Lung microvascular endothelial cell (primary cell): ENCODE measurements at regions not wholly inside any gene's neighbourhood (a gene's known extent, or its start where the extent isn't known, plus 50 kb on each side); places are given as distances from the start of the nearest gene placed in this dataset.
"Not testable (repeated sequence)": the region's sequence is repeated elsewhere in the genome, so short reads cannot be mapped to it uniquely, and the experiment has no call there.

Experiments used
- DNase-seq, 2 donors: peaks; one replicate each; pipeline versions ENCODE4 v3.0.0 to v3.0.0-alpha.2; 2010; ENCODE audit warnings: low read depth in 2 of 2

DNA sequence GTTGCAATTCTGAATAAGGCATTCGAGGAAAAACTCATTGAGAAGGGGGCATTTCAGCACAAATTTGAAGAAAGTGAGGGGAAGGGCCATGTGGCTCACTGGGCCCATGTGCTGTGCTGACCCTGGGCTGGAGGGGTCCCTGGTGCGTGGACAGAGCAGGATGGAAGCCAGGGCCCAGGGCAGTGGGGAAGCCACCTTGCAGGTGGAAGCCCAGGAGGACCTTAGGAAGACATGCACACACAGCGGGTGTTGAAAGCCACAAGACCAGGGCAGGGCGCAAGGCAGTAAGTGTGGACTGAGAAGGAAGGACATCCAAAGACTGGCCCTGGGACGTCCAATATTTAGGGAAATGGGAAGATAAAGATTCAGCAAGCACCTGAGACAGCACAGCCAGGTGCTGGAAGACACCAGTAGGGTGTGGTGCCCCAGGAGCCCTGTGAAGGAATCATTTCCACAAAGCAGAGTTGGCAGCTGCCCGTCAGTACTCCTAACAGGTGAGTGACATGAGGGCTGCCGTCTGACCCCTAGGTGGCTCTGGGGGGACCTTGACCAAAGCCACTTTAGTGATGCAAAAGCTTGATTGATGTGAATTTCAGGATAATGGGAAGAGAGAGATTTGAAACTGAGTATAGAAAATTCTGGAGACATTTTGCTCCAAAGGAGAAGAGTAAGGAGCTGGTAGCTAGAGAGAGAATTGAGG, 254.4 kb upstream of the EXOC2 start:
- no peak for DNase-seq

DNA sequence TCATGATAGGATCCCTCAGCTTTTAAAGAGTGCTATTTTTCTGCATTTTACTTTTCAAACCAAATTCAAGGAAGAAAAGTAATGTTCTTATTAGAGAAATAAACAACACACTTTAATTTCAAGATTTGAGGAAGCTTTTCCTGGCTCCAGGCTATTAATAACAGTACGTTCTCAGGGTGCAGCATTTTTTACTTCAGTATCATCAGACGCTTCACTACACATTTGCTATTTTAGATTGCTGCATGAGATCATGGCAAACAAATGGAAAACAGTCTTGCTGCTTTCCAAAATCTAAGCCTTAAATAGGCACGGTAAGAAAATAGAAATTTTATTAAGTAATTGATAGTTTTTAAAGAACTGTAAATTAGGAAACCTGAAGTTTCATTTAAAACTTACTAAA, 253.6 kb upstream of the EXOC2 start:
- DNase-seq, result no peak

DNA sequence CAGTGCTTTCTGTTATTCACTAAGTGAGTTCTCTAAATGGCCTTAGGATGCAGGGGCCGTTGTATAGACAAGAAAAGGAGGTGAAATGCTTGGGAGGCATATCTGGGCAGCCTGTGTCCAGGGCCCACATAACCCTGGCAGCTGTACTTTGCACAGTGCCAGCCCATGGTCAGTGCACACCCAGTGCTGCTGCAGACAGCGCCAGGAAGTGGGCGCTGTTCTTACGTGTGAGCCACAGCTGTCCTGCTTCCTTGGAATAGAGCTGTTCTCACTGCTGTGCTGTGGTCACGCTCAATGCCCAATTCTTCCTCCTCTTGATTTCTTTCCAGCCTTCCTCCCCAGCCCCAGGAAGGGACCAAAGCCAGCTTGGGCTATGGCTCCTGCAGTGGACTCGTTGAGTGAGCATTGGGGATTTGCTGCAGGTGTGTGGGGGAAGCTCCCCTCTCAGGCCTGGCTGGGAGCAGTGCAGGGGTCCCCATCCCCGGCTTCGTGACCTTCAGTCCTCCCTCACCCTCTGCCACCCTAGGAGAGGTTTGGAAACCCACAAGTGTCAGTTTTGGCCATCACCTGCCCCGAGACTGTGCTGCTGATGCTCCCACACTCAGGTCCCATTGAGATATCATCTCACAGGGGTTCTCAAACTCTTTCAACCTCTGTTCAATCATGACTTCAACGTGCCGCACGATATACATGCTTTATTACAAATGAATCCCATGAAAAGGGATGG, 246.8 kb upstream of the EXOC2 start:
- no peak for DNase-seq

DNA sequence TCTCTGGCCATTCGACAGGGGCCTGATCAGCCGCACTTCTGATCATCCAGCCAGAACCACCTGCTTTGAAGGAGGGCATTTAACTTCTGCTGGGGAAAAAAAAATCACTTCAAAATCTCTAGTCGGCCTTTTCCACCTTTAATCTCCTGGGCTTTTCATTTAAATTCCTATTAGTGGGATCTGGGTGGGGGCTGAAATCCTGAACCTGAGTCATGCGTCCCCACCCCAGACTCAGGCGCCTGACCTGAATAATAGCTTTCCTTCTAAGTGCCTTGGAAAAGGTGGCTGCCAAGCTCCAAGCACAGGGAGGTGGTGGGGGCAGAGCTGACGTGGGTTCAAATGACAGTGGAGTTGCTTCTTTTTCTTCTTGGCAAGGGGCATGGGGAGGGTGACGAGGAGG, 246.0 kb upstream of the EXOC2 start:
- DNase-seq, result no peak

DNA sequence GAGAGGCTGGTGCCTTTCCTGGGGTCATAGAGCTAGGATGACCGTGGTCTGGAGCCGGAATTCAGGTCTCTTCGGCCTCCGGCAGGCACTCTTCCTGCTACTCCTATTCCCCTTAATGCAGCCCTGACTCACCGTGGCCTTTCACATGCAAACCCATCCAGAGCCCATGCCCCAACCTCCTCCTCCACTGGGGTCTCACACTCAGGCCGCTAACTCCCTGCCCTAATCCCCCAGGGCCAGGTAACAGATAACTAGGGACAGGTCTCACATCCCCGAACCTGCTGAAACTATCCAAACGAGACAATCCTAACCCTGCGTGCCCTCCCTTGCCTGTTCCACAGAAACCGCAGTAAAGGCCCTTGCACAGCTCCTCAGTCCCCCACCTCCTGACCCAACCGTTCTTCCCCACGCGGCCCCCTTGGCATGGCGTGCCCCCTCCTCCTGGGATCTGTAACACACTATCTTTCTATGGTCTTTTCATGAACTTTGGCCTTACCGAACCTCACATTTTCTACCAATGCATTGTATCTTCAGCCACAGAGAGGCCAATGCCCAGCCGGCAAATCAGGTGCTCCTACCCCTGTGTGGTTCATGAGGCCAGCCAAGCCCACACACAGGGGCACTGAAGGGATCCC, 245.4 kb upstream of the EXOC2 start:
- DNase-seq, result no peak

DNA sequence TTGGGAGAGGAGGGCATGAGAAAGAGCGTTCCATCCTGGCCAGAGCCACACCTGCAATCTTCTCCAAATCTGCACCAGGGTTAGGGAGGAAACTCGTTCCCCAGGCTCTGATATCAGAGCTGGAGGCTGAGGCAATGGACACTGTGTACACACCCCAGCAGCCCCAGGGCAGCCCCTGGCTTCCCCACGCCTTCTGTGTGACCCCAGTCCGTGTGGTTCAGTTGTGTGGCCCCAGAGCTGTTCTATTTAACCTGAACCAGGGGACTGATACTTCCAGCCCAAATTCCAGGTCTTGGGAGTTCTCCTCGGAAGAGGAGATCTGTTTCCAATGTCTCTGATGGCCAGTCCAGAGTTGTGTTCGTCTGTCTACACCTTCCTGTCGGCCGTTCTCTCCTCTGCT, 242.6 kb upstream of the EXOC2 start:
- no peak for DNase-seq

DNA sequence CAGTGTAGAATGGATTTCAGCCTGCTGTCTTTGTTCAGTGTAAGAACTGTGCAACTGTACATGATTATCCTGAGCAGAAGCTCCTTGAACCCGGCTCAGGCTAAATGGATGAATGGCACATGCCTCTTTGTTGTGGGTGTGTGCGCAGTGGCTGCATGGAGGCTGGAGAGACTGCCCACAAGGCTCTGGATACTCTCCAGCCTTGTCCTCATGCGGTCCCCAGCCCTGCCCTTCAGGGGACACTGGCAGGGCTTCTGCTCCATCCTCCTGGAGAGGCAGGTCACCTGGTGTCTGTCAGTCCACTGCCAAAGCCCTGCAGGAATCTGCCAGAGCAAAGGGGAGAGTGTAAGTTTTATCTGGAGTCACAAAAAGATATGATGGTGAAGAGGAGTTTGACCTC, 241.7 kb upstream of the EXOC2 start:
- DNase-seq, result no peak

DNA sequence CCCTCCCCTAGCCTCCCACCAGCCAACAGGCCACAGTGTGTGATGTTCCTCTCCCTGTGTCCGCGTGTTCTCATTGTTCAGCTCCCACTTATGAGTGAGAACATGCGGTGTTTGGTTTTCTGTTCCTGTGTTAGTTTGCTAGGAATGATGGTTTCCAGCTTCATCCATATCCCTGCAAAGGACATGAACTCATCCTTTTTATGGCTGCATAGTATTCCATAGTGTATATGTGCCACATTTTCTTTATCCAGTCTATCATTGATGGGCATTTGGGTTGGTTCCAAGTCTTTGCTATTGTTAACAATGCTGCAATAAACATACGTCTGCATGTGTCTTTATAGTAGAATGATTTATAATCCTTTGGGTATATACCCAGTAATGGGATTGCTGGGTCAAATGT, 239.0 kb upstream of the EXOC2 start:
- DNase-seq, result not testable (repeated sequence)

DNA sequence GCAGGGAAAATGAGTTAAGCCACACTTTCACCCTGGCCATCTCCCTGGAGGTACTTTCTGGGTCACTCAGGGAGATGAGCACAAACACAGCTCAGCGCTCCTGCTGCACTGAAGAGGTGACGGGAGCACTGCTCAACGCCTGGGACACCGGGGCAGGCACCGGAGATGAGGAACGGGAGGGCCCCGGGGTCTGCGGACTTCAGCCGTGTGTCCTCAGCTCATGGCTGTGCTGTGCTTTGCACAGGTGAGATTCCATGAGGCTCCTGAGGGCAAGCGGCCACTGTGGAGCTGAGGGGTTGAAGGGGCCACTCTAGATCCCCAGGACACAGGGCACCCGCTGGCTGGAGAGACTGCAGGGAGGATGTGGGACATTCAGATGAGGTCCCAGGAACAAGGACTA, 234.2 kb upstream of the EXOC2 start:
- DNase-seq, result no peak

DNA sequence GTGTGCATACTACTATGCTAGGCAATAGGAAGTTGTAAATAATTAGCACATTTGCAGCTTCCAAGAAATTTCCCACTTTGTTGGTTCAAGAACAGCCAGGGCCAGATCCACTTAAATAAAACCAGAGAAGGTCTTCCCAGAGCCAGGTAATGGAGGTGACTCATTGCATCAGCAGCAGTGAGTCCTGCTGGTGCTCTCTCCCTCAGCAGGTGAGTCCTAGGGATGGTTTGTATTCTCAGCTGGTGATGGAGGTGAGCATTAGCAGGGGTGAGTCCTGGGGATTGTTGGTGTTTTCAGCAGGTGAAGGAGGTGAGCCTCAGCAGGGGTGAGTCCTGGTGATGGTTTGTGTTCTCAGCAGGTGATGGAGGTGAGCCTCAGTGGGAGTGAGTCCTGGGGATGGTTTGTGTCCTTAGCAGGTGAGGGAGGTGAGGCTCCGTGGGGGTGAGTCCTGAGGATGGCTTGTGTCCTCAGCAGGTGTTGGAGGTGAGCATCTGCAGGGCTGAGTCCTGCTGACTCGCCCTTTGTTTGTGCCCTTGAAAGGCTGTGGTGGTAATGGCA, 232.8 kb upstream of the EXOC2 start:
- no peak for DNase-seq

DNA sequence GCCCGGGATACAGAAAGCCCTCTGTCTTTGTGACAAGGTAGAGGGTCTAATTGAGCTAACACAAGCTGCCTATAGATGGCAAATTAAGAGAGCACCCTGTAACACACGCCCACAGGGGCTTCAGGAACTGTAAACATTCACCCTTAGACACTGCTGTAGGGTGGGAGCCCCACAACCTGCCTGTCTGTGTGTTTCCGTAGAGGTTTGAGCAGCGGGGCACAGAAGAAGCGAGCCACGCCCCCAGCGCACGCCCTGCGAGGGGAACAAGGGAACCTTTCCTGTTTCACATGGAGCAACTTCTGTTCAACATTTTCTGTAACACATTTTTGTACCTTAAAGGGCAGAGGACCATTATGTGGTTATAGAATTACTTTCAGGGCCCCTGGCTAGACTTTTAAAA, 231.7 kb upstream of the EXOC2 start:
- no peak for DNase-seq

DNA sequence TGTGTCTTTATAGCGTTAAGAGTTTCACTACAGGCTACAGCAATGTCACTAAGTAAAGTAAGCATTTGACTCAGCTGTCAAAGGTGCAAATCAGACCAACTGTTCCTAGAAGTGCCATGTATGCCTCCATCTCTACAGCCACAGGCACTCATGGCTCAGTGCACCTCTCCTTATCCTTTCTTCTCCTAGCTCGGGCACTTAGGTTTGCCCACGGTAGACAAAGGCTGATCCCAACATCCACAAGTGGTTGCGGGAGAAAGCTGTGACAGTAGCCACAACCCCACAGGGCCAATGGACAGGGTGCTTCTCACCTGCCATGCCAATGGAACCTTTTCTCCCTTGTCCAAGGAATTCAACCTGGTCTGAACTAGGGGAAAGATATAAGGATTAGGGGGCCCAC, 228.5 kb upstream of the EXOC2 start:
- no peak for DNase-seq

DNA sequence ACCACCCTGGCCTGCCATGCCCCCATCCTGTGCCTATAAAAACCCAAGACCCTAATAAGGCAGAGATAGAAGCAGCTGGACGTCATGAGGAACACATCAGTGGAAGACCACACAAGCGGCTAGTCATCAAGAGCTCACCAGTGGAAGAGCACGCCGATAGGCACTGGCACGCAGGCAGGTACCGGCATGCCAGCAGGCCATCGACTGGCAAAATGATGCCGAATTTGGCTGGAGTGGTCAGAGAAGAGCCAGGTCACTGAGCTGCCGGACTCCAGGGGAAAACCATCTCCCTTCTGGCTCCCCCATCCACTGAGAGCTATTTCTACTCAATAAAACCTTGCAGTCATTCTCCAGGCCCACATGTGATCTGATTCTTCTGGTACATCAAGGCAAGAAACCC, 227.6 kb upstream of the EXOC2 start:
- no peak for DNase-seq

DNA sequence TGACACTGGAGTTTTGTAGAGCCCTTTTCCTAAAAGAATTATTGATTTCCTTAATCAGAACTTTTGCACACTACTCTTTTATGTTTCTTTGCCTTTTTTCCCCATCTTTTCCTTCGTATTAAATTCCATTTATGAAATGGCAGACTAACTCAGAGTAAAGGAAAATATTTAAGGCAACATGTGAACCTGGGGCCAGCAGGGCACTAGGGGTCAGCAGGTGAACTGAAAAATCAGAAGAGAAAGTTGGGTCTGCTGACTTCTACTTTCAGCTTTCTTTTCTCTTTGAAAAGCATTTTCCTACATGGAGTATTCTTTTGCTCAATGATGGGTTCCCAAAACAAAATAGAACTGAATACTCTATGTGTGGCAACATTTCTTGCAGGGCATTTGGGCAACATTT, 226.6 kb upstream of the EXOC2 start:
- DNase-seq, result no peak

DNA sequence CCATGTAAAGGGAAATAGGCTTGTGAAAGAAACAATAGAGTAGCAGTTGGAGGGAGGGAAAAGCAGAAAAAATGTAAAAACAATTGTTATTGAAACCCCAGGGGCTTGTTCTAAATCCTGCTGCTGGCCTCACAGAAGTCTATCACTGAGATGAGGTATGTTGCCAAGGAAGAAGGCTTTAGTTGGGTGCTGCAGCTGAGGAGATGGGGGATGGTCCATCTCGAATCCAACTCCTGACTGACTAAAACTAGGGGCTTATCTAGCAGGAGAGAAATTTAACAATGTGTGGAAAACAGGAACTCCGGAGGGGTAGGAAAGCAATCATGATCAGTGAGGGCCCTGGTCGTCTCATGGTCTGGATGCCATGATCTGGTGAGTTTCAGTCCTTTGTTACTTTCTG, 225.0 kb upstream of the EXOC2 start:
- no peak for DNase-seq

DNA sequence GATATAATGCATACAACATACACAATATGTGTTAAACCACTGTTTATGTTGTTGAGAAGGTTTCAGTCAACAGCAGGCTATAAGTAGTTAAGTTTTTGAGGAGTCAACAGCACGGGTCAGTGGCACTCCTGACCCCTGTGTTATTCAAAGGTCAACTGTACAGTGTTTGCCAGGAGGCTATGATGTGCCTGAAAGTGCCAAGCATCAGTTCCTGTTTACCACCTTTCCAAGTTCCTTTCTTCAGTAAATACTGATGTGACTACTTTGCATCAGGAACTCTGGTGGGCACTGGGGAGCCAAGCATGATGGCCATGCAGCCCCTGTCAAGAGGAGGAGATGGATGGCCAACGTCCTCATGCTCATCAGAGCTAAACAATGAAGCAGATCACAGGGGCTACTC, 224.4 kb upstream of the EXOC2 start:
- DNase-seq, result no peak

DNA sequence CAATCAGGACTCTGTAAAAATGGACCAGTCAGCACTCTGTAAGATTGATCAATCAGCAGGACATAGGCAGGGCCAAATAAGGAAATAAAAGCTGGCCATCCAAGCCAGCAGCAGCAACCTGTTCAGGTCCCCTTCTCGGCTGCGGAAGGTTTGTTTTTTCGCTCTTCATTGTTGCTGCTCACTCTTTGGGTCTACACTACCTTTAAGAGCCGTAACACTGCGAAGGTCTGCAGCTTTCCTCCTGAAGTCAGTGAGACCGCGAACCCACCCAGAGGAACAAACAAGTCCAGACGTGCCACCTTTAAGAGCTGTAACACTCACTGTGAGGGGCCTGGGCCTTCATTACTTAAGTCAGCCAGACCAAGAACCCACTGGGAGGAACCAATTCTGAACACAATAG, 223.2 kb upstream of the EXOC2 start:
- no peak for DNase-seq

DNA sequence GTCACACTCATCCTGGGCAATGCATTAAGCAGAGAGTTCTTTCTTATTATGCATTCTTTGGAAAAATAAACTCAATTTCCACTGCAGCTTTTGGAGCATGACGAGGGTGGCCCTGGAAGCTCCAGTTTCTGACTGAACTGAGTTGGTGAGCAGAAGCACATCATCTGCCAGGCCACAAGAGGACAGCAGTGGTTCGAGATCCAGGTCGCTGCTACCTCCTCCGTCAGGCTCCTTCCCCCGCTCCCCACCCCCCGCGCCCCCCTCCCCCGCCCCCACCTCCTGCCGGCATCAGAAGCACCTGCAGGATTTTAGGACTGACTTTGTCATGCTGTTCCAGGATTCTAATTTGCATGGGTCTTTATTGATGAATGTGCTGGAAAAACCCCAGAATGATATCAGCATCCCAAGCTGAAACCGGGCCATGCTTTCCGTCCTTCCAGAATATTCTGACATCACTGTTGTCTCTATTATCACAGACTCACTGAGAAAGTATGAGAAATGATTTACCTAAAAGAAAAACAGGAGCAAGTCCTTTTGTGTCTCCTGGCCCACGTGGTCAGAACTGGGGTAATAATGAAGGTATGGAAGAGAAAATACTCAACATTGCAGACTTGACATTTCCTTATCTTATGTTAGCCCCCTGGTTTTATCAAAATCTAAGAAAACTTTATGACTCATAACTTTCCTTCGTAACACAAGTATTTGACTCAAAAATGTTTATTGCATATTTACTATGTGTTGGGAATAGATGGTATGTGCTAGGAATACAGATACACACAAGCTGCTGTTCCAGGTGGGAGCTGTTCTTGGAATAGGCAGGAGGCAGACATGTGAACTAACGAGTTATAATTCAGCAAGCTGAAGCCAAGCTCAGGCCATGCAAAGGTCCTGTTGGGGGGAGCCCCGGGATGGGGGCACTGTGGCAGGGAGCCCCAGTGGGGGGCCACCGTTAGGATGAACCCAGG, 220.2 kb upstream of the EXOC2 start:
- no peak for DNase-seq

DNA sequence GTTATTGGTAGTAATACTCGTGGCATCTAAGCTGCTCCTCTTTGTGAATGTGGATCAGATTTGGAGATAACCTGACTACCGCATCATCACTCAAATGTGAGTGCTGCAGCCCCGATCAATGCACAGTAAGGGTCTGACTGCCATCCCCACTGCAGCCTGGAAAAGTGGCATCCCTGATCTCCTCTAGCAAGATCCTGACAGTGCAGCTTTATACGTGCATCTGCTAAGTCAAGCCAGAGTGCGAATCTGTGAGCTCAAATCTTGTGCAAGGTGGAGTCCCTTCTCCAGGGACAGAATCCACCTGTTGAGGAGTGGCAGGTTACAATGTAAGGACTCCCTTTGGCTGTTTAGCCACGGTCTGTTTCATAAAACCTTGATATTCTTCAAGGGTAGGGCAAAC, 215.0 kb upstream of the EXOC2 start:
- DNase-seq, result no peak

DNA sequence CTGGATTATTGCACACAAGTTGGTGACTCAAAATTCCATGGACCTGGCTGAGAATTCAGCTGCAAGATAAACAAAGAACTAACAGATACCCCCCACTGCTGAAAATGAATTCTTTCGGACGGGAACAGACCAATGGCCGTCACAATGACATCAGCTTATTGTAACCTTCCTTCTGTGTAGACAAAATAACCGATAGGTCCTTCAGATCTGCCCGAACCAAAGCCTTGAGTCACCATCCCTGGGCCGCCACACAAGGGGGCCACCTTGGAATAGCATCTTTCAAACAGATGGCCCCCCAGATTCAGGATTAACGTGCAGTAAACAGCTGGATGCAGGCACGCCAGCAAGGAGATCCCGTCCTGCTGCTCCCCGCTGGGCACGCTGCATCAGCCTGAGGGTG, 214.0 kb upstream of the EXOC2 start:
- no peak for DNase-seq

DNA sequence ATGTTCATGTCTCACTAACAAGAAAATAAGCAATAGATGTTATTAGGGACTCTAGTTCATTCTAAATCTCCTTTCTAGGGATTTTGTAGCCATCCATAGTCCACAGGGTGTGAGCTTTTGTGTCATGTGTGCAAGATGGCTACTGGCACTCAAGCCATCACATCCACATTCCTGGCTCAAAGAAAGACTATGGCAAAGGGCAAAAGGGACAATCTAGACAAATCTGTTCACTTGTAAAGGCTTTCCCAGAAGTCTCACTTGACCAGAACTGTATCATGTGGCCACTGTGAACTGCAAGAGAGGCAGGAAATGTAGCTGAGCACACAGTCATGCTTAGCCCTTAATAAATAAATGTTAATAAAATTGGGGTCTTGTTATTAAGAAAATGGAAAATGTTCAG, 212.6 kb upstream of the EXOC2 start:
- DNase-seq, result no peak

DNA sequence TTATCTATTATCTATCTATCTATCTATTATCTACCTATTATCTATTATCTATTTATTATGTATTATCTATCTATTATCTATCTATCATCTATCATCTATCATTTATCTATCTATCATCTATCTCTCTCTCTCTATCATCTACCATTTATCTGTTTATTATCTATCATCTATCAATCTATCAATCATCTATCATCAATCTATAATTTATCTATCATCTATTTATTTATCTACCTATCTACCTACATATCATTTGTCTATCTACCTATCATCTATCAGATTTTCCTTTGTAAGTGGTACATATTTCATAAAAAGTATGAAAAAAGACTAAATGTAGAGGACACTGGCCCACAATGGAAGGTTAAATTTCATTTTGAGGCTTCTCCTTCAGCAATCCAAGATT, 212.1 kb upstream of the EXOC2 start:
- DNase-seq, result no peak
